ENCODE measurements at regions not wholly inside any gene's neighbourhood (a gene's known extent, or its start where the extent isn't known, plus 50 kb on each side); places are given as distances from the start of the nearest gene placed in this dataset.

GRCh38 chr16:86042393-86042792, 143.4 kb downstream of the IRF8 start:
- TF ChIP-seq POLR2A (IDR thresholded peaks at IDR 0.05; ENCODE audit: low read depth, low read length) (no peak), POLR2AphosphoS5 (IDR thresholded peaks at IDR 0.05; ENCODE audit: low read depth, low read length) (no peak), TAF1 (IDR thresholded peaks at IDR 0.05; ENCODE audit: low read depth, low read length) (no peak)
